ENCODE measurements at regions not wholly inside any gene's neighbourhood (a gene's known extent, or its start where the extent isn't known, plus 50 kb on each side); places are given as distances from the start of the nearest gene placed in this dataset.

- peak; percentile 83 for DNase-seq (ENCODE audit: low spot score)
Observed at GRCh38 chr2:217722883-217723472, 279.8 kb downstream of the TNS1 start.

DNA sequence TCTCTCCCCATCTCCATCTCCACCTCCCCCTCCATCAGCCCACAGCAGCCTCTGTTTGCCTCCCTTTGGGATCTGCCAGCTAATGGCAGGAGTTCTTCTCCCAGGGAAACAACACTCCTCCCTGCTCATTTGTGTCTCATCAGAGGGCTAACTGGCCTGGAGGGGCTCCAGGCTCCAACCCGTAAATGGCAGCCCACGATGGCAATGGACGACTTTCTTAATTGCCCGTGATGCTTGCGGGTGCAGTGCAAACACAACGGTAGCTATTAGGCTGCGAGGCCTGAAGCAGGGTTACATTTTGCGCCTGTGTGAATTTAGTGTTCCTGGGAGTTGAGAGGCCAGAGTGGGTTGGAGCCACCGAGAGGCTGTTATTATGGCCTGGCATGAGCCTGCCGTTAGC lies 285.1 kb downstream of the TNS1 start:
- DNase-seq (ENCODE audit: low spot score): no peak

- DNase-seq (ENCODE audit: low spot score): no peak
Observed at GRCh38 chr2:217715484-217715883, 287.3 kb downstream of the TNS1 start.

GRCh38 chr2:217714287-217714751 lies 288.5 kb downstream of the TNS1 start:
- DNase-seq (ENCODE audit: low spot score): peak; percentile 64

- peak; percentile 83 for DNase-seq (ENCODE audit: low spot score)
Observed at GRCh38 chr2:217713395-217714286, 289.2 kb downstream of the TNS1 start.

DNA sequence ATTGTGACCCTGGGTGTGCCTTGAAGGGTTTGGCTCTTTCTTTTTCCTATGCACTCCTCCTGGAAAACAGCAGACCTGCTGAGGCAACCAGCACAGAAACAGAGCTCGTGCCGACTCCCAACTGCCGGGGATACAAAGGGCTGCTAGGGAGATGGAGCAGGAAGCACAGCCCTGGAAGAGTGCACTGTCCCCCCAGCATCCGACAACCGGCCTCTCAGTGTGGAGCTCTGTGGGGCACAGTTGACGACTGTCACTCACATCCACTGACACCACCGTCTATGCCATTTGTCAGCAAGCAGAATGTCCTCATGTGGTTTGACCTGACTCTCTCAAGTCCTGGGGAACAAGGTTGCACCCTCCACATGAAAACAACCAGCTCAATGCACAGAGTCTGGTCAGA lies 290.4 kb downstream of the TNS1 start:
- no peak for DNase-seq (ENCODE audit: low spot score)

- peak; percentile 54 for DNase-seq (ENCODE audit: low spot score)
Observed at GRCh38 chr2:217711188-217711587, 291.6 kb downstream of the TNS1 start.

- DNase-seq (ENCODE audit: low spot score): peak; percentile 70
Observed at GRCh38 chr2:217710211-217710765, 292.5 kb downstream of the TNS1 start.

DNA sequence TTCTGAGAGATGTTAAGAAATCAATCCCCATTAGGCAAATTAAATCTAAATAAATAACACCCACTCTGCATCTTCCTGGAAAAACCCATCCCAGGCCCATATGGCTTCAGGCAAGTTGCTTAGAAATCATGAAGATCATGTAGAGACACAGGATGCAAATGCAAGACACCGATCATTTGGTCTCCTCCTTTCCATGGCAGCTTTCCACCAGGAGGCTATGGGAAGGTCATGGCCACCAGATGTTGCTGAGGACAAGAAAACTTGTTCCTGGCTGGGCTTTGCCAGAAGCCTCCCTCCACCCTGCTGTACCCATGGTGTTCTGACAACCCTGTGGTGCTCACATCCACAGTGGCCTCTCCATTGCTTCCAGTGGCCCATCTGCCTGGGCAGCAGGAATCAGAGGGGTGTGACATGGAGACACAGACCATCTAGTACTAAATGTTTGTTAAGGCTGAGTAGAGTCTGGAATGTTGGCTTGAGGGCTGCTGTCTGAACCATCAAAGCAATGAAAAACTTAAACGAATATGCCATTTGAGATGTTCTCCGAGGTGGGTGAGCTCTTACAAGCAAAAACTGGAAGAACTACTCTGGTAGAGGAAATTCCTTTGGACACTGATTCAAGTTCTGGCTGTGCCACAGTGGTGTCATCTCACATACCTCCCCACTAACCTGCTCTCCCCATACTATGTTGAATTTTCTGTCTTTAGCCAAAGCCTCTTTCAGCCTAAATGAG lies 293.2 kb downstream of the TNS1 start:
- DNase-seq (ENCODE audit: low spot score): peak; percentile 48

DNA sequence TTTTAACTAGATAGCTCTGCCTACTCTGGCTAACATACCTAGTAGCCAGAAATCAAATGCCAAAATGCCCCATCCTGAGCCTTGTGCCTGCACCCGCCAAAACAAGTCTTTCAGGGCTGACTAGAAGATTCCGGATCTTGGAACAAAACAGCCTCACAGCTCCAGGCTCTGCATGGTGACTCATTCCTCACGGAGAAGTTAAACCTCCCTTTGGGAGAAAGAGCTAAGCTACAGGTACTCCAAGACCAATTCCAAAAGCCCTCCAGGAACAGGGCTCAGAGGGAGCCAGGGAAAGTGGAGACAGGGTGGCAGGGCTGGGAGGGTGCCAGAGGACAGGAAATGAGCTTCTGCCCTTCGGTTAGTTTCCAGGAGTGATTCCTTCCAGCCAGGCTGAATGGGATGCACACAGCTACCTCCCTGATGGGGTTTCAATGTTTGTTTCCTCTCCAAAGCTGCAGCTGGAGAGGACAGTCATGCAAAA lies 295.6 kb downstream of the TNS1 start:
- DNase-seq (ENCODE audit: low spot score): peak; percentile 58

- DNase-seq (ENCODE audit: low spot score): no peak
Observed at GRCh38 chr2:217706513-217706912, 296.3 kb downstream of the TNS1 start.

DNA sequence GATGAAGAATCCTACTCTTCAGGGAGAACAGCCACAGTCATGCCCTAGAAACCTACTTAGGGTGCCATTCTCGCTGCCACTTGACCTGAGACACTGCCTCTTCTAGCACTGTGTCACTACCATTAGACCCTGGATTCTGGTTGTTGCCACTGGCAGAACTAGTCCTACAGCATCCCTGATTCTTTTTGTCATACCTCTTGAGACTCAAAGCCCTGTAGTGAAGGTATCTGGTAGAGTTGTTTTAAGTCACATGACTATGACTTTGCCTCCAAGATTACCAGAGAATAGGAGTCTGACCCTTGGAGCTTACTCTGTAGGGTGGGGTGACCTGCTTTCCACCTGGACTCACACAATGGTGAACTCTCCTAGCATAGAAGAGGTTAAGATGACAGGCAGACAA lies 296.7 kb downstream of the TNS1 start:
- no peak for DNase-seq (ENCODE audit: low spot score)

GRCh38 chr2:217705461-217705860 lies 297.3 kb downstream of the TNS1 start:
- DNase-seq (ENCODE audit: low spot score): no peak

GRCh38 chr2:217703999-217704398 lies 298.8 kb downstream of the TNS1 start:
- no peak for DNase-seq (ENCODE audit: low spot score)

- no peak for DNase-seq (ENCODE audit: low spot score)
Observed at GRCh38 chr2:217703102-217703501, 299.7 kb downstream of the TNS1 start.

GRCh38 chr2:217701622-217702021 lies 301.2 kb downstream of the TNS1 start:
- no peak for DNase-seq (ENCODE audit: low spot score)

- DNase-seq (ENCODE audit: low spot score): no peak
Observed at GRCh38 chr2:217698691-217699090, 304.1 kb downstream of the TNS1 start.

DNA sequence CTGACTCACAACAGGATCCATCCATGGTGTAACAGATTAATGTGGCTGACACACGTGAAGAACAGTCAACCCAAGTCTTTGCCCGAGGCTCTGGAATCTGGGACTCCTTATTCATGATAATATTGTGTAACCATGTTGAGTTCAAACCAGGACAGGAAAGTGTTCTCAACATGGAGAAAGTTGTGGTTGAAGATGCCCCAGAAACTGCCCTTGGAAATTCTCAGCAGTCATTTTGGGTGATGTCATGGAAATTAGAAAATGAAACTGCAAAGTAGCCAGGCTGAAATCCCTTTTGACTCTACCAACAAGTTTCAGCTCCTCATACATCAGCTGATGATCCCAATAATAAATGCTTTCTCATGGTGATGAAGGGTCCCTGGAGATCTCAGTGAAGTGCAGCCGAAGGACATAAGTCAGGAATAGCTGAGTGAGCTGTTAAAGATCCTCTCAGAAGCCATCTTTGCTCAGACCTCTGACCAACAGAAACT lies 307.7 kb downstream of the TNS1 start:
- peak; percentile 89 for DNase-seq (ENCODE audit: low spot score)

- DNase-seq (ENCODE audit: low spot score): no peak
Observed at GRCh38 chr2:217694291-217694690, 308.5 kb downstream of the TNS1 start.

DNA sequence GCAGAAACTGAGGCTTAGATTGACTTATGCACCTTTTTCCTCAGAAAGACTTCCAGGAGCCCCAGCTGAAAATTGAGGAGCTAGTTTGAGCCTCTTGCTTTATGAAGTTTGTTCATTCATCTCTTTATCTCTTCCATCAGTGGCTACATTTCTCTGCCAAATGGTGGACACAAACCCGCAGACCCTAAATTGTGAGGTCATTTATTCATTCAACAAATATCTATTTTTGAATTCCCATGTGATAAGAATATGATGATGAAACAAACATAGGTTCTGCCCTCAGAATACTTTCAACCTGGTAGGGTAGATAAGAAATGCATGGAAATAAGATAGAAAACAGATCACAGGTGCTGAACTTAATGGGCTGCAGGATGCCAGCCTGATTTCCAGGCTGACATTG lies 309.4 kb downstream of the TNS1 start:
- DNase-seq (ENCODE audit: low spot score): no peak

- peak; percentile 82 for DNase-seq (ENCODE audit: low spot score)
Observed at GRCh38 chr2:217691920-217692666, 310.7 kb downstream of the TNS1 start.

Data from AG20443 (cell line).